HFF-Myc (cell line): ENCODE measurements at regions not wholly inside any gene's neighbourhood (a gene's known extent, or its start where the extent isn't known, plus 50 kb on each side); places are given as distances from the start of the nearest gene placed in this dataset.

Experiments used
- DNase-seq: peaks from one replicate; pipeline ENCODE4 v3.0.0-alpha.2; 2011; ENCODE audit warnings: low read depth; ENCODE audit errors: extremely low read depth
- H3K4me3 ChIP-seq: replicated peaks from 2 replicates; pipeline ENCODE4 v1.5.1; 2011; ENCODE audit warnings: low read depth, mild to moderate bottlenecking, control low read depth, low read length
- CTCF ChIP-seq: IDR thresholded peaks from 2 replicates; pipeline ENCODE4 v1.5.1; 2012; ENCODE audit warnings: mild to moderate bottlenecking, low read depth, low read length, control low read depth; ENCODE audit errors: missing control alignments

GRCh38 chrX:68892651-68893050, 63.8 kb downstream of the EFNB1 start:
- DNase-seq: no peak
- no peak for TF ChIP-seq CTCF
- H3K4me3 ChIP-seq: no peak overlapping the region

- no peak overlapping the region for H3K4me3 ChIP-seq
- DNase-seq: no peak
- no peak for TF ChIP-seq CTCF
Observed at GRCh38 chrX:68892134-68892533, 63.3 kb downstream of the EFNB1 start.
